GM19023 (cell line): ENCODE measurements at regions not wholly inside any gene's neighbourhood (a gene's known extent, or its start where the extent isn't known, plus 50 kb on each side); places are given as distances from the start of the nearest gene placed in this dataset.

Source experiments
- ATAC-seq: cut with Tn5 transposase; IDR thresholded peaks from one replicate; pipeline ENCODE4 v1.9.1; 2021; ENCODE audit warnings: mild to moderate bottlenecking, moderate library complexity; ENCODE audit not compliant: unreplicated experiment

DNA sequence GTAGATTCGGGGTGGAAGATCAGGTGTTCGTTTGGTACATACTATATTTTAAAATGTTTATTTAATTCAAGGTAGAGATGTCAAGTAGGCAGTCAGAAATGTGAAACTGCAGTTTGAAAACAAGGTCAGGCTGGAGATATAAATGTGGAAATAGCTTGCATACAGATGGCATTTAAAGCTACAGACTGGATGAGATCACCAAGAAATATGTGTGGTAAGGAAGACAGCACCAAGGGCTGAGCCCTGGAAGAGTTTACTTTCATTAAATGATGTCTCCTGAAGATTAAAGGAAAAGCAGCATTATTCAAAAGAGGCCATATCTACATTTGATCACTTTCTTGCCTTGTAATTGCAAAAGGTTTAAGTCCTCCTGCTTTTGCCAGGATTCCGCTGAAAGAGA is 271.3 kb downstream of the PTBP2 start:
- ATAC-seq = no peak

DNA sequence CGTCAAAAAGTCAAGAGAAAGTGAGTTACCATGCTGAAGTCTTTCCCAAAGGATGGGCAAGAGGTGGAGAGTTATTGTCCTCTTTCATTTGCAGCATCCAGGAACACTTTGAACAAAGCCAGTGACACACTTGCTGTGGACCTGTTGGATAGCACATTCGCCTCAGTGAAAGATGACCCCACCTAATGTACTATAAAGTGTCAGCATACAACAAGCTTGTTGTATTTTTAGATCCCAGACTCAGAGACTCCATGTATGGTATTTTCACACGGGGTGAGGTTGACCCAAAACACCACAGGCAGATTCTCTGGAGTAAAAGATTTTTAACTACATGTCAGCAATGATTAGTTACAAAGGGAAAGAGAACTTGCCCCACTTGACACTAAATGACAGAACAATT is 273.8 kb downstream of the PTBP2 start:
- ATAC-seq = no peak

DNA sequence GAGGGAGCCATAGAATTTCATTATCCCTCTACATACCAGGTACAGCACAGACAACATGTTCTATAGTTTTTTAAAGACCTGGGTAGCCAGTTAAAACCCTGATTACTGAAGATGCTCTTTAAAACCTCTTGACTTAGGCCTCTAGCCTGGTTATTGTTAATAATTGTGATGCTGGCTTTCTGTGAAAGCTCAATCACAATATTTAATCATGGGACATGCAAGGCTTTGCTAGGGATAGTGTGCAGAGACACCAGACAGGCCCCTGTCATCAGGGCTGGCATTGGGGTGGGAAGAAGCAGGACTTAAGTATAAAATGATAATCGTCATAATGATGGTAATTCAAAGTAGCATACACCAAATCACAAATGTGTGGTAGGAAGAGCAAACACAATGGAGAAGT is 274.4 kb downstream of the PTBP2 start:
- ATAC-seq = no peak

DNA sequence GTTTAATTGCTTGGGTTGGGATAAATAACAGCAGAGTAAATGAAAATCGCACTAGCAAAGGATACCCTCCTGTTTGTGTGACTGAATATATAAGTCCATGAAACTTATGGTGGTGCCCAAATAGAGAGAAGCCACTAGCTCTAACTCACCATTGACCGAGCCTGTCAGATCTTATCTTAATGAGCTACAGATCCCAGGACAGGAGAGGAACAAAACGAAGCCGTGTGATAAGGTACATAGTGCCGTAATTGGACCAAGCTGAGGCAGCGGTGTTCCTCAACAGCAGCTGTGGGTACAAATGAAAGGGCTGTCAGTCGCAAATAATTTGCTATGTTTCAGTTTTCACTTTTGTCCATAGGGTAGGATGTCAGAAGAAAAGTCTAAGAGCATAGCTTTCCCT is 276.1 kb downstream of the PTBP2 start:
- no peak for ATAC-seq

DNA sequence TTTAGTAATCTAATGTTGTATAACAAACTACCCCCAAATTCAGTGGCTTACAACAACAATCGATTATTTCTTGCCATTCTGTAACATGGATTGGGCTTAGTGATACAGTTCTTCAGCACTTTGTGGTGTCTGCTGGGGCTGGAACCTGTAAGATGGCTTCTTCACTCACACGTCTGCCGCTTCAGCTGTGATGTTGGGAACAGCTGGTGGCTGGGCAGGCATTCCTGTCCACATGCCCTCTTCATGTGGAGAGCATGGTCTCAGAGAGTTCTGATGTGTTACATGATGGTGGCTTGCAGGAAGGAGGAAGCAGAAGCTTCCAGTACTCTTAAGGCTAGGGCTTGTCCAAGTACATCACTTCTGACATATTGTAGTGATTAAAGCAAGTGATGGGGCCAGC is 276.9 kb downstream of the PTBP2 start:
- no peak for ATAC-seq

DNA sequence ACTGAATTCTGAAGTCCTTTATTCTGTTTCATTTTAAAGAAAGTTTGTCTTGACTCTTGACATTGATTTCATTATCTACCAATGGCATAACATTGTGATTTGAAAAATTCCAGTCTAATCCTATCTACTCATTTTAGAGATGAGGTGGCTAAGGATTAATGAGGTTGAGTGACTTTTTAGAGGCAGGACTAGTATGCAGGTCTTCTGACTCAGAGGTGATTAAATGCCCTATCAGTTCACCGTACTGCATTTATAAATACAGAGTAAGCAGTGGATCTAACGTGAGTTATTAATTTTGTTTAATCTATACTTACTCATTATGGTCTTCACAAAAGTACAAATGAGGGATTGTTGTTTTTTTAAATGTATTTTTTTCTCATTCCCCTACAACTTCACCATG is 277.6 kb downstream of the PTBP2 start:
- ATAC-seq = no peak

DNA sequence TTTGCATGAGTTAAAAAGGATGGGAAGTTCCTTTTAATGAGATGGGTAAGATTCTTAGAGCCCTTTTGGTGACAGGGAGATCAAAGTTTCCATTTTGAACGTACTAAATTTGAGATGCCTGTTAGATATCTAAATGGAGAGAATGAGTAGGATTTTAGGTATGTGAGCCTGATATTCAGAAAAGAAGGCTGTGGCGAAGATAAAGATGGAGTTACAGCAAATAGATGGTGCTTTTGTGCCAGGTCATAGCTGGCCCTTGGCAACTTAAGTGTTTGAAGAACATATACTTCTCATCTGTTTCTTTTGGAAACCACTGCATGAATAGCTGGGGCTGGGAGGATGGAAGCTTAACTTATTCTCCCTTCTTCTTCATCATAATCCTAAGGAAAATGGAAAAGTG is 282.5 kb downstream of the PTBP2 start:
- ATAC-seq = no peak

DNA sequence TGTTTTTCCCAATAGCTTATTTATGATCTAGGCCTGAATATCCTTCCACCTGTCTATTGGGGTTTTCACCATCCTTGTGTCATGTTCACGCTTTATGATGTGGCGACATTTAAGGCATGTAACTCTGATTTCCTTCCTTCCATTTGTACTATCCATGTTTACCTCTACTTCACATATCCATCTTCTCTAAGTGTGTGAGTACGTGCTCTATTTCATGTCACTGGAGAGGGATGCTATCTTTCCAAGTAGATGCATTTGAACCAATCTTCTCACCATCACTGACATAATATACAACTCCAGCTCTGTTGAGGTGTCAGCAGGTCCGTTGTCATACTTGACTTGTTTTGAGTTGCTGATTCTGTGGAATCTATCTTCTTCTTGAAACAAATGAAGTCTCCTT is 283.2 kb downstream of the PTBP2 start:
- no peak for ATAC-seq

DNA sequence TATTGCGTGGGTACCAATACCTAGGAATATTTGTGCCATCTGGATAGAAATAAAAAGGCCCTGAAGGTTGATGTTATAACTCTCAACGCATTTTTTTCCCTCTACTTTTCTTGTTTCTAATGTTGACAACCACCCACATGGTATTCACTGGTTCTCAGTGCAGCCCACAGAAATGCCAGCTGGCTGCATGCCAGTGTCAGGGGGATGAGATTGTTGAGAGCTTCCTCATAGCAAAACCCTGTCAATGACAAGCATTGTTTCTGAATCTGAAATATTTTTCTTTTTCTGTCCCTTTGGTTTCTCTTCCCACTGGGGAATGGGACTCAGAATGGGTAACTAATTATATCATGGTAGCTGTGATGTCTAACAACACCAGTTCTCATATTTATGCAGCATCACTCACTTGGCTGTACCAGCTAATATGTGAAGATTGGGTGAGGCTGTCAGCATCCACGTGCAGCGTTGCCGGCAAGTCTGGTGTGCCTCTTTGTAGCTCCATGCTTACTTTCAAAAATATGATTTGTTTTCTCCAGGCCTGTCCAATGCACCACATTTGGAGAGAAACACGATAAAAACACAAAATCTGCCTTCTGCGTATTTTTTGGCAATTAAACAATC is 284.6 kb downstream of the PTBP2 start:
- ATAC-seq = no peak

DNA sequence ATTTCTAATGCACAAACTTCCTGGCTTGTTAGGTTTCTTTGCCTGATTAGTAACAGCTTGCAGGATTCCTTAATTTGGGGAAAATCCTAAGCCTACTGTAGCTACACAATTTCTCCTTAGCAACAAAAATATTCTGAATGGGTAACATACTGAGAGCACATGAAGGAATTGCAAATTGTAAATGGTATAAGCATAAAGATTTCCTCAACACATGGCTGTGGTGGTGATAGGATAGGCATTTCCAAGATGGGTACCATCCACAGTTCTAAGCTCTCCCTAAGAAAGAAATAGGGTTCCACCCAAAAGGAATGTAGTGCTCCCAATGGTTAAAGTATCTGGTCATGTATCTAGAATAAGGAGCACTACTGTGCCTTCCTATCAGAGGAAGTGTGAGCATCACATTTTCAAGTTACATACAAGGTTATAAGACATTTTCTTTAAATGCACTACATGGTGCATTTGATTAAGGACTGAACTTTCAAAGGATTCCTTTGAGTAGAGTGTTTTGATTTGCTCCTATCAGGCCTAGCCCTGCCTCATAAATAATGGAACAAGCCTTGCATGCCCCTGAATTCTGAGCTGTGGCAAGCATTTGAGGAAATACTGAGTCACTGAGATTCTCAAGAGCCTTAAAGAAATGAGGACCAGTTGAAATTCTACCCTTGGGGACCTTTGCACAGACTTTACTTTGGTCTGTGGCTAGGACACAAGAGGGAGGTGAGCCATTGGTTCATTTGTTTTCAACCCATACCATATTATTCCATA is 286.4 kb downstream of the PTBP2 start:
- ATAC-seq = no peak

DNA sequence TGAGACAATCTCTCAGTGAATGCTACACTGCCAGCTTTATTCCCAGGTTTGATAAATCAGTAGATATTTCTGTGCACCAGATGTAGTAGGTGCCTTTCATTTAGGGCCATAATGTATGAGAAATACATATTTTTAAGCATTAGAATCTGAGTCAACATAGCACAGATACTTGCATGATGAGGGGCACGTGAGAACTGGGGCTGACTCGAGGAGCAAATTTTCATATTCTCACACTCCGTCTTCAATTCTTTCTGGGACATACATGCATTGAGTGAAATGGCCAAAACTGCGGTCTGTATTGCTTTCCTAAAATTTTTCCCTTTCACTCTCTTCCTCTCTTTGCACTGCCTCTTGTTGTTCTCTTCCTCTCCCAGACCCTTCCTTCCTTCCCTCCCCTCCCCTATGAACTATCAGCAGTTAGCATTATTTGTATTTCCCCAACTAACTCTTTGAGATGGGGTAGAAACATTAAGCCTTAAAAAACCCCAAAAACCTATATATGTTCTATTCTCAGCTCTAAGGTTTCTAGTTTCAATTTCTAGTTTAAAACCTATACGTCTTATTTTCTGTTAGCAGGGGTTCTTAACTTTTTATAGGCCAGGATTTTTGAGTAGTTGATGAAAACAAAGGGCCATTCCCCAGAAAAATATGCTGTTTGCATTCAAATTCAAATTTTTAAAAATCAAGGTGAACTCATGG is 289.1 kb downstream of the PTBP2 start:
- ATAC-seq = no peak

DNA sequence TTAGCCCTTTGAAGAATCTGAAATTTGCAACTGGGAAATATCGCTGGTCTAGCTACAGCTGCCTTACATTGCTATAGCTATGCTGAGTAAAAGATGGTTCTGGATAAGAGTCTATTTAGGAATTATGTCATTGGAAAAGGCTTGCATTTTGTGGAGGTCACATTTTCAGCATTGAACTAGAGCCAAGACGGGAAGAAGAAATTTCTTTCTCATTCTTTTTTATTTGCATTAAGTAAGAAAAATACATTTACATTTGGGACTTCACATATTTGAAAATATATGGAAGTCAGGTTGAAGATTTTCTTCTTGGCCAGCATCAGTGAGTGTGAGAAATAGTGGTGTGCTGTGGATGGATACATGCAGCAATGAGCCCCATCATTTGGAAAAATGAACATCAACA is 291.6 kb downstream of the PTBP2 start:
- no peak for ATAC-seq

DNA sequence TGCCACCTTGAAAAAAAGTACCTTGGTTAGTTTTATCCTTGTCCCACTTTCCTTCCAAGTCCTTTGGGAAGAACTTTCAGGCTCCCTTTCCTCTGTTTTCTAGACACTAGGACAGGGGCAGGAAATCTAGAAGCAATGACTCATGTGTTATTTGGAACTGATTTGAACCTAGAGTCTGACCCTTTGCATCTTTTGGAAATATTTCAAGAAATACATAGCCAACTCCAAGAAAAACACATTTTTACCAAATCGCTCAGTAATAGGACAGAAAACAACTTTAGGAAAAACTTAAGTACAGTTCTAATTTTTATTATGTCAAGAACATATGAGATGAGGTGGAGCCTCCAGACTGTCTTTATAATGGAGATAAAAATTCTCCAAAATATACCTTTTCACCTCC is 292.4 kb downstream of the PTBP2 start:
- no peak for ATAC-seq

DNA sequence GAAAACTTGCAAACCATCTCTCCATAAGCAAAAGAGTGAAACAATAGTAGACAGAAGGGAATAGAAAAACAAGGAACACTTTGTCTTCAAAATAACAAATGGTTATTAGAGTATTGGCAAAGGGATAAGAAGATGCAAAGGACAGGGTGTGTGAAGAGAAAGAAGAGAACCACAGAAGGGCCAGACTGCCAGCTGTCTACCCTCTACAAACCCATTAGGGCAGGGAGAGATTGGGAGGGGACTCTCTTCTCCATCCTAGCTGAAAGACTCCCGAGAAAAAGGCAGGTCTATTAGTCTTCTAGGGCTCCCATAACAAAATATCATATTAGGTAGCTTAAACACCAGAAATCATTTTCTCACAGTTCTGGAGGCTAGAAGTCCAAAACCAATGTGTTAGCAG is 292.8 kb downstream of the PTBP2 start:
- no peak for ATAC-seq

DNA sequence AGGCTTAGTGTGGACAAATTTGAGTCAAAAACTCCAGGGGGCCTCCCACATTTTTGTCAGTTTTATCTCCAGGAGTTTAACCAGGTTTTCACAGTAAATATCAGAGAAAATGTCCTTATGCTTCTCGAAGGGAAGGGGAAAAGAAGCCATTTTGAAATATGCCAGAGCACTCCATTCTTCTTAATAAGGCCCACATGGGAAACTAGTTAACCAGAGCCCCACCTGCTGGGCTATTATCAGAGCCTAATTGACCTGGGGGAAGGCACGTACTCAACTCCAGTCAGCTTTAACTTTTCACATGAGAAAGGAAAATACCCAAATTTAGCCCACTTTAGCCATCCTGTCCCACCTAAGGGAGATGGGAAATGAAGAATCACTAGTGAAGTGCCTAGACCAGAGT is 296.3 kb downstream of the PTBP2 start:
- ATAC-seq = no peak
